ENCODE measurements at regions not wholly inside any gene's neighbourhood (a gene's known extent, or its start where the extent isn't known, plus 50 kb on each side); places are given as distances from the start of the nearest gene placed in this dataset.
"Not testable (repeated sequence)": the region's sequence is repeated elsewhere in the genome, so short reads cannot be mapped to it uniquely, and the experiment has no call there.

DNA sequence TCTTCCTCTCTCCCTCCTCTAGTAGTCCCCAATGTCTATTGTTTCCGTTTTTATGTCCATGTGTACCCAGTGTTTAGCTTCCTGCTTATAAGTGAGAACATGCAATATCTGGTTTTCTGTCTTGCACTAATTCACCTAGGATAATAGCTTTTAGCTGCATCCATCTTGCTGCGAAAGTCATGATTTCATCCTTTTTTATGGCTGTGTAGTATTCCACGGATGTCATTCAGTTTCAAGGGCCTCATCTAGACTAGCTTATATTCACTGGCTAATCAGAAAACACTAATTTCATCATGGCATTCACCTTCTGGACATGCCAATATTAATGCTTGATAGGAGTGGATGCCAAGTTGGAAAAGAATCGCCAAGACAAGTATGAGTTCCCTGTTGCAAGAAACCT, 619.6 kb upstream of the AUTS2 start:
- no peak overlapping the region for H3K4me2 ChIP-seq (ENCODE audit: extremely low read depth, insufficient read depth, low read length)
- no peaks in the 10 kb centered on the region for H3K36me3 ChIP-seq (ENCODE audit: control insufficient read depth, insufficient read depth, low read length)
- DNase-seq (ENCODE audit: low read depth in 2 of 2), result no peak
- H3K27ac ChIP-seq (ENCODE audit: insufficient read depth, low read length), result no peak overlapping the region
- H3K4me3 ChIP-seq (replicated peaks in 1 of 4; ENCODE audit: control extremely low read depth in 1 of 4, insufficient read depth in 1 of 4, low read depth in 3 of 4, low read length in 4 of 4), result no peak overlapping the region
- no peaks in the 10 kb centered on the region for H3K27me3 ChIP-seq (ENCODE audit: control insufficient read depth, insufficient read depth, low read length)
- H3K4me1 ChIP-seq (ENCODE audit: control insufficient read depth, extremely low read depth, insufficient read depth, low read length), result no peaks in the 10 kb centered on the region
- TF ChIP-seq EZH2 (IDR thresholded peaks at IDR 0.05; ENCODE audit: low read length, missing control alignments), result no peak
- TF ChIP-seq, protein P1, sequence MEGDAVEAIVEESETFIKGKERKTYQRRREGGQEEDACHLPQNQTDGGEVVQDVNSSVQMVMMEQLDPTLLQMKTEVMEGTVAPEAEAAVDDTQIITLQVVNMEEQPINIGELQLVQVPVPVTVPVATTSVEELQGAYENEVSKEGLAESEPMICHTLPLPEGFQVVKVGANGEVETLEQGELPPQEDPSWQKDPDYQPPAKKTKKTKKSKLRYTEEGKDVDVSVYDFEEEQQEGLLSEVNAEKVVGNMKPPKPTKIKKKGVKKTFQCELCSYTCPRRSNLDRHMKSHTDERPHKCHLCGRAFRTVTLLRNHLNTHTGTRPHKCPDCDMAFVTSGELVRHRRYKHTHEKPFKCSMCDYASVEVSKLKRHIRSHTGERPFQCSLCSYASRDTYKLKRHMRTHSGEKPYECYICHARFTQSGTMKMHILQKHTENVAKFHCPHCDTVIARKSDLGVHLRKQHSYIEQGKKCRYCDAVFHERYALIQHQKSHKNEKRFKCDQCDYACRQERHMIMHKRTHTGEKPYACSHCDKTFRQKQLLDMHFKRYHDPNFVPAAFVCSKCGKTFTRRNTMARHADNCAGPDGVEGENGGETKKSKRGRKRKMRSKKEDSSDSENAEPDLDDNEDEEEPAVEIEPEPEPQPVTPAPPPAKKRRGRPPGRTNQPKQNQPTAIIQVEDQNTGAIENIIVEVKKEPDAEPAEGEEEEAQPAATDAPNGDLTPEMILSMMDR (conservative IDR thresholded peaks at IDR 0.05 in 1 of 2, IDR thresholded peaks at IDR 0.05 in 1 of 2; ENCODE audit: low read depth in 1 of 2, low read length in 2 of 2), result no peak
- H3K79me2 ChIP-seq (ENCODE audit: control insufficient read depth, insufficient read depth, low read length), result no peaks in the 10 kb centered on the region
- no peaks in the 10 kb centered on the region for H4K20me1 ChIP-seq (ENCODE audit: control insufficient read depth, extremely low read depth, insufficient read depth, low read length)
- H2AFZ ChIP-seq (ENCODE audit: low read length), result no peak overlapping the region
- no peak overlapping the region for H3K9ac ChIP-seq (ENCODE audit: insufficient read depth, low read length)
- H3K9me3 ChIP-seq (ENCODE audit: control insufficient read depth, insufficient read depth, low read depth, low read length), result no peaks in the 10 kb centered on the region

DNA sequence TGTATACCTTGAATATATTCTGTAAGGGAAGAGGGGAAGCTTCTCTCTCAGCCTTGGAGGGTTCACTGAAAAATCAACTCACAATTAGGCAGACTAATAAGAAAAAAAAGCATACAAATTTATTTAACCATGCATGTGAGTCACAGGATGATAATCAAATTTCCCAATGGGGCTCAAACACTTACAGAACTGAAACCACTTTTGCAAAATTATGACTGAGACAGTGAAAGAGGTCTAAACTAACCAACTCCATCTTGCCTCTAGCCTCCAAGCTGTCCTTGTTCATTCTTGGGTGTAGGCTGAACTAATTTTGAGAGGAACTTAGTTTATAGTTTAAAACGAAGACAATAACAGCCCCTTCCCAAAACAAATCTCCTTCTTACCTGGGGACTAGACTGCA, 618.3 kb upstream of the AUTS2 start:
- TF ChIP-seq EZH2 (IDR thresholded peaks at IDR 0.05; ENCODE audit: low read length, missing control alignments), result no peak
- TF ChIP-seq, protein P1 (conservative IDR thresholded peaks at IDR 0.05 in 1 of 2, IDR thresholded peaks at IDR 0.05 in 1 of 2; ENCODE audit: low read depth in 1 of 2, low read length in 2 of 2), result no peak
- Histone ChIP-seq H3K27me3 (ENCODE audit: control insufficient read depth, insufficient read depth, low read length) (no peaks in the 10 kb centered on the region), H3K36me3 (ENCODE audit: control insufficient read depth, insufficient read depth, low read length) (no peaks in the 10 kb centered on the region), H3K9ac (ENCODE audit: insufficient read depth, low read length) (no peak overlapping the region), H3K4me2 (ENCODE audit: extremely low read depth, insufficient read depth, low read length) (no peak overlapping the region), H3K27ac (ENCODE audit: insufficient read depth, low read length) (peak overlapping the region; percentile 64), H3K4me1 (ENCODE audit: control insufficient read depth, extremely low read depth, insufficient read depth, low read length) (no peaks in the 10 kb centered on the region), H4K20me1 (ENCODE audit: control insufficient read depth, extremely low read depth, insufficient read depth, low read length) (no peaks in the 10 kb centered on the region), H3K79me2 (ENCODE audit: control insufficient read depth, insufficient read depth, low read length) (no peaks in the 10 kb centered on the region), H2AFZ (ENCODE audit: low read length) (peak overlapping the region; percentile 19), H3K9me3 (ENCODE audit: control insufficient read depth, insufficient read depth, low read depth, low read length) (no peaks in the 10 kb centered on the region), H3K4me3 (replicated peaks in 1 of 4; ENCODE audit: control extremely low read depth in 1 of 4, insufficient read depth in 1 of 4, low read depth in 3 of 4, low read length in 4 of 4) (no peak overlapping the region)
- peak; percentile 1 to 66 for DNase-seq (ENCODE audit: low read depth in 2 of 2)

DNA sequence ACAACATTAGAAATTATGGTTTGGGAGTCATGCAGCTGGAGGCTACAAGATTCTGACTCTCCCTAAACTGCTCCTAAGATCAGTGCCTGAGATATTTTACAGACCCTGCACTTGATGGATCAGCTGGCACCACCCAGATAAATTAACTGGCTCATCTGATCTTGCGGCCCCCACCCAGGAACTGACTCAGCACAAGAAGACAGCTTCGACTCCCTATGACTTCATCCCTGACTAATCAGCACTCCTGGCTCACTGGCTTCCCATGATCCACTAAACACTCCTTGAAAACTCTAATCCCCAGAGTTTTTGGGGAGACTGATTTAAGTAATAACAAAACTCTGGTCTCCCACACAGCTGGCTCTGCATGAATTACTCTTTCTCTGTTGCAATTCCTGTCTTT, 617.8 kb upstream of the AUTS2 start:
- H3K27me3 ChIP-seq (ENCODE audit: control insufficient read depth, insufficient read depth, low read length); H3K4me1 ChIP-seq (ENCODE audit: control insufficient read depth, extremely low read depth, insufficient read depth, low read length); H3K36me3 ChIP-seq (ENCODE audit: control insufficient read depth, insufficient read depth, low read length); H3K9me3 ChIP-seq (ENCODE audit: control insufficient read depth, insufficient read depth, low read depth, low read length); H4K20me1 ChIP-seq (ENCODE audit: control insufficient read depth, extremely low read depth, insufficient read depth, low read length); H3K4me3 ChIP-seq (replicated peaks in 1 of 4; ENCODE audit: control extremely low read depth in 1 of 4, insufficient read depth in 1 of 4, low read depth in 3 of 4, low read length in 4 of 4); H3K79me2 ChIP-seq (ENCODE audit: control insufficient read depth, insufficient read depth, low read length); H3K4me2 ChIP-seq (ENCODE audit: extremely low read depth, insufficient read depth, low read length); H3K9ac ChIP-seq (ENCODE audit: insufficient read depth, low read length): not testable (repeated sequence)
- peak overlapping the region; percentile 19 for H2AFZ ChIP-seq (ENCODE audit: low read length)
- H3K27ac ChIP-seq (ENCODE audit: insufficient read depth, low read length), result peak overlapping the region; percentile 64
- DNase-seq (ENCODE audit: low read depth in 2 of 2), result peak; percentile 3 to 85

Measured in fibroblast of lung (primary cell).